ENCODE measurements at regions not wholly inside any gene's neighbourhood (a gene's known extent, or its start where the extent isn't known, plus 50 kb on each side); places are given as distances from the start of the nearest gene placed in this dataset.

DNA sequence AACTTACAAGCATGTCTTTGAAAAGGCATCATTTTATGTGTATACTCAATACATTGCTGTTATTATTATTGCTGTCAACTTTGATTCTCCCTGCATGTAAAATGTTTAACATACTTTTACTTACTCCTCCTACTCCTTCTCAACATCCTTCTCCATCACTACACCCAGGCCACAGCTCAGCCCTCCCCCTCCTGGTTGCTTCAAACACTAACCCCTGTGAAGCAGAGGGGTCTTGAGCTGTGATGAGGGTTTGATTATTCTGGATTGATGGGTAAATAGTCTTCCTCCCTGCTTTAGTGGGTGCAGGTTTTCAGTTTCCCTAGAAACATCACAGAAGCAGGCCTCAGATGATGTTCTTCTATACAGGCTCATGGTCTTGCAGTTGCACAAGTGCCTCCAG lies 221.0 kb downstream of the OSR1 start (continued):
- TF ChIP-seq KLF7 (tag by site-specific recombination; IDR thresholded peaks at IDR 0.05; ENCODE audit: borderline replicate concordance) (no peak), ZNF501 (tag by site-specific recombination; IDR thresholded peaks at IDR 0.05) (no peak), ZNF585B (tag by site-specific recombination; IDR thresholded peaks at IDR 0.05) (no peak)

DNA sequence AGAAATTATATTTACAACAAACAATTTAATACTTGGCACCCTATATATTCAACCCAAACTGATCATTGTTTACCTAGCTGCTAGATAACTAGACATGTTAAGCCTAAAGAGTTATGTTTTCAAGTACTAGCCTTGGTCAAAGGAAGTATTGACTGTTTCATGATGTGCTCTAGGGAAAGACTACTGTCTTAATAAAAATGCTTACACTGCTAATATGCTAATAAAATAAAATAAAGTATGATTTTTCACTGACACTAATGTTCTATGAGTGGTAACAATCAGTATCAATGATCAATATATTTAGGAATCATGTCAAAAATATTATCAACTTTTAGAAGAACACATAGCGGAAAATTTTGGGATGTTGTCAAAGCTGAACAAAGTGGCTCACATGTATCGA lies 225.5 kb downstream of the OSR1 start:
- ChIA-PET CTCF (no interaction called here), POLR2A (no interaction called here)
- H3K36me3 ChIP-seq (ENCODE audit: control insufficient read depth in 2 of 2, insufficient read depth in 1 of 2, low read length in 2 of 2): no peaks in the 10 kb centered on the region
- TF ChIP-seq PRDM1 (tag by site-specific recombination; IDR thresholded peaks at IDR 0.05) (no peak), ZNF174 (tag by site-specific recombination; IDR thresholded peaks at IDR 0.05) (no peak), ZNF600 (tag by site-specific recombination; IDR thresholded peaks at IDR 0.05) (no peak), ZSCAN30 (tag by site-specific recombination; IDR thresholded peaks at IDR 0.05) (no peak), ZNF837 (tag by site-specific recombination; IDR thresholded peaks at IDR 0.05) (no peak), KLF16 (tag by site-specific recombination; IDR thresholded peaks at IDR 0.05) (no peak)
- TF ChIP-seq, protein P1, sequence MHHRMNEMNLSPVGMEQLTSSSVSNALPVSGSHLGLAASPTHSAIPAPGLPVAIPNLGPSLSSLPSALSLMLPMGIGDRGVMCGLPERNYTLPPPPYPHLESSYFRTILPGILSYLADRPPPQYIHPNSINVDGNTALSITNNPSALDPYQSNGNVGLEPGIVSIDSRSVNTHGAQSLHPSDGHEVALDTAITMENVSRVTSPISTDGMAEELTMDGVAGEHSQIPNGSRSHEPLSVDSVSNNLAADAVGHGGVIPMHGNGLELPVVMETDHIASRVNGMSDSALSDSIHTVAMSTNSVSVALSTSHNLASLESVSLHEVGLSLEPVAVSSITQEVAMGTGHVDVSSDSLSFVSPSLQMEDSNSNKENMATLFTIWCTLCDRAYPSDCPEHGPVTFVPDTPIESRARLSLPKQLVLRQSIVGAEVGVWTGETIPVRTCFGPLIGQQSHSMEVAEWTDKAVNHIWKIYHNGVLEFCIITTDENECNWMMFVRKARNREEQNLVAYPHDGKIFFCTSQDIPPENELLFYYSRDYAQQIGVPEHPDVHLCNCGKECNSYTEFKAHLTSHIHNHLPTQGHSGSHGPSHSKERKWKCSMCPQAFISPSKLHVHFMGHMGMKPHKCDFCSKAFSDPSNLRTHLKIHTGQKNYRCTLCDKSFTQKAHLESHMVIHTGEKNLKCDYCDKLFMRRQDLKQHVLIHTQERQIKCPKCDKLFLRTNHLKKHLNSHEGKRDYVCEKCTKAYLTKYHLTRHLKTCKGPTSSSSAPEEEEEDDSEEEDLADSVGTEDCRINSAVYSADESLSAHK (tag by site-specific recombination; IDR thresholded peaks at IDR 0.05): no peak
- TF ChIP-seq, protein P2, sequence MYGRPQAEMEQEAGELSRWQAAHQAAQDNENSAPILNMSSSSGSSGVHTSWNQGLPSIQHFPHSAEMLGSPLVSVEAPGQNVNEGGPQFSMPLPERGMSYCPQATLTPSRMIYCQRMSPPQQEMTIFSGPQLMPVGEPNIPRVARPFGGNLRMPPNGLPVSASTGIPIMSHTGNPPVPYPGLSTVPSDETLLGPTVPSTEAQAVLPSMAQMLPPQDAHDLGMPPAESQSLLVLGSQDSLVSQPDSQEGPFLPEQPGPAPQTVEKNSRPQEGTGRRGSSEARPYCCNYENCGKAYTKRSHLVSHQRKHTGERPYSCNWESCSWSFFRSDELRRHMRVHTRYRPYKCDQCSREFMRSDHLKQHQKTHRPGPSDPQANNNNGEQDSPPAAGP (tag by site-specific recombination; IDR thresholded peaks at IDR 0.05): no peak
- H3K27ac ChIP-seq (ENCODE audit: extremely low read depth, low read depth, low read length): no peak overlapping the region
- H3K4me1 ChIP-seq (ENCODE audit: control insufficient read depth, insufficient read depth, low read length): peaks cover 5% of the 10 kb centered on the region
- no peaks in the 10 kb centered on the region for H3K9me3 ChIP-seq (ENCODE audit: control insufficient read depth, insufficient read depth, low read depth, low read length)
- no peak overlapping the region for H3K4me3 ChIP-seq (ENCODE audit: low read depth, low read length)

DNA sequence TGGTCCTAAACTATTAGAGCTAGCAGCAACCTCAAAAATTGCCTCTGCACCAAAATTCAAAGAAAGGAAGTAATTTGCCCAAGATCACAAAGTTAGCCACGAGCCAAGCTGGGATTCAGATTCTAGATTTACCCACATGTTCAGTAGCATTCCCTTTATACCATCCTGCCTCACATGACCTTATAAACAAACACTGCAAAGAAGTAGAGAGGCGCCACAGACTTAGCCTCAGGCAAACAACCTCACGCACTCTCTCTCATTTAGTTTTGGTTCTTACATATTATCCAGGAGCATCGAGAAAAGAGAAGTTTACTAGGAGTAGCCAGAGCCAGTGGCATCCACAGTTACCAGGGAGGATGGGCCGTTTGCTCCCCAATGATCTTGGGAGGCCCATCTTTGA lies 226.6 kb downstream of the OSR1 start:
- ChIA-PET POLR2A (no interaction called here), CTCF (interaction anchor here (0.6 kb wide), 1 partner anchor 12 kb away, joined by 3 read pairs; no protein-coding TSS in a partner anchor)
- Histone ChIP-seq H3K27ac (ENCODE audit: extremely low read depth, low read depth, low read length) (no peak overlapping the region), H3K36me3 (ENCODE audit: control insufficient read depth in 2 of 2, insufficient read depth in 1 of 2, low read length in 2 of 2) (no peaks in the 10 kb centered on the region), H3K4me1 (ENCODE audit: control insufficient read depth, insufficient read depth, low read length) (peaks cover 5% of the 10 kb centered on the region), H3K9me3 (ENCODE audit: control insufficient read depth, insufficient read depth, low read depth, low read length) (no peaks in the 10 kb centered on the region), H3K4me3 (ENCODE audit: low read depth, low read length) (no peak overlapping the region)
- TF ChIP-seq OSR2 (tag by site-specific recombination; IDR thresholded peaks at IDR 0.05): no peak
- TF ChIP-seq SP2 (tag by site-specific recombination; IDR thresholded peaks at IDR 0.05): no peak
- TF ChIP-seq ZNF311 (tag by site-specific recombination; IDR thresholded peaks at IDR 0.05; ENCODE audit: borderline replicate concordance): no peak
- TF ChIP-seq, protein P3, sequence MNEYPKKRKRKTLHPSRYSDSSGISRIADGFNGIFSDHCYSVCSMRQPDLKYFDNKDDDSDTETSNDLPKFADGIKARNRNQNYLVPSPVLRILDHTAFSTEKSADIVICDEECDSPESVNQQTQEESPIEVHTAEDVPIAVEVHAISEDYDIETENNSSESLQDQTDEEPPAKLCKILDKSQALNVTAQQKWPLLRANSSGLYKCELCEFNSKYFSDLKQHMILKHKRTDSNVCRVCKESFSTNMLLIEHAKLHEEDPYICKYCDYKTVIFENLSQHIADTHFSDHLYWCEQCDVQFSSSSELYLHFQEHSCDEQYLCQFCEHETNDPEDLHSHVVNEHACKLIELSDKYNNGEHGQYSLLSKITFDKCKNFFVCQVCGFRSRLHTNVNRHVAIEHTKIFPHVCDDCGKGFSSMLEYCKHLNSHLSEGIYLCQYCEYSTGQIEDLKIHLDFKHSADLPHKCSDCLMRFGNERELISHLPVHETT (tag by site-specific recombination; IDR thresholded peaks at IDR 0.05): no peak
- no peak for TF ChIP-seq ZNF664 (tag by site-specific recombination; IDR thresholded peaks at IDR 0.05)
- TF ChIP-seq ZNF426 (tag by site-specific recombination; IDR thresholded peaks at IDR 0.05): no peak
- no peak for TF ChIP-seq ZNF169 (tag by site-specific recombination; IDR thresholded peaks at IDR 0.05)
- TF ChIP-seq ZNF747 (tag by site-specific recombination; IDR thresholded peaks at IDR 0.05): no peak
- TF ChIP-seq GFI1B (tag by site-specific recombination; IDR thresholded peaks at IDR 0.05): no peak
- TF ChIP-seq ZNF549 (tag by site-specific recombination; IDR thresholded peaks at IDR 0.05): no peak
- TF ChIP-seq ZNF24 (tag by site-specific recombination; IDR thresholded peaks at IDR 0.05): no peak
- no peak for TF ChIP-seq ZSCAN23 (tag by site-specific recombination; IDR thresholded peaks at IDR 0.05)
- no peak for TF ChIP-seq ZNF501 (tag by site-specific recombination; IDR thresholded peaks at IDR 0.05)
- no peak for TF ChIP-seq ZNF423 (tag by site-specific recombination; IDR thresholded peaks at IDR 0.05)

All from HEK293 (cell line).